ENCODE measurements at regions not wholly inside any gene's neighbourhood (a gene's known extent, or its start where the extent isn't known, plus 50 kb on each side); places are given as distances from the start of the nearest gene placed in this dataset.

DNA sequence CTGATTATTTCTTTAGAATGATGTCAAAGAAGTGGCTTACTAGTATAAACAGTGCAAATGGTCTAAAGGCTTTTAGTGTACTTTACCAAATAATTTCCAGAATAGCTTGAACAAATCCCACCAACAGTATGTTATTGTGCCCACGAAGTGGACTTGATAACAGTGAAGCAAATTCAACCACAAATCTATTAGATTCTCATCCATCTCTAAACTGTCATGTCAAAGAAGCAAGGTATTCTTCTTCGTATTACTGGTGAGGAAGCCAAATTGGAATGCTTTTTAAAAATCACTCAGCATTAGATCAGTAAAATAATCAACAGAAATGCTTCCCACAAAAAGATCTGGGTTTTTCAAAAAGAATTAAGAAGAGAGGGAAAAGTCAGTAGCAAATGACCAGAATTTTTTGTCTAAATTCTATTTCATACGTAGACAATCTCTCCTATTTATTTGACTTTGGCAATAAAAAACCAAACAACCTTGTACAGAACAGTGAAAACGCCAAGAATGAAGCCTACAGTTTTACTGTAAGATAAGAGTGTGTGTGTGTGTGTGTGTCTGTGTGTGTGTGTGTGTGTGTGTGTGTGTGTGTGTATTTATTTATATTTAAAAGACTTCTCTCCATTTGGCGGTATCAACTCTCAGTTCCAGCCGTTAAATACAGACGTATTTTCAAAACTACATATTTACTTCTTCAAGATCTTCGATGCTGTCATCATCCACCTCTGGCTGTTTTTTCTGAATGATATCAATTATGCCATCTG lies 114.6 kb downstream of the CYB561 start:
- TF ChIP-seq HDGF (IDR thresholded peaks at IDR 0.05) (no peak), GTF2E2 (tag; IDR thresholded peaks at IDR 0.05) (no peak), ETV6 (IDR thresholded peaks at IDR 0.05; ENCODE audit: borderline replicate concordance in 1 of 2, low read depth in 2 of 2, low read length in 1 of 2) (no peak), ETV6 (CRISPR knock-in tag; IDR thresholded peaks at IDR 0.05; ENCODE audit: borderline replicate concordance) (no peak), ZFX (CRISPR knock-in tag; IDR thresholded peaks at IDR 0.05) (no peak), ZSCAN29 (IDR thresholded peaks at IDR 0.05) (no peak)
- TF ChIP-seq, protein P1, sequence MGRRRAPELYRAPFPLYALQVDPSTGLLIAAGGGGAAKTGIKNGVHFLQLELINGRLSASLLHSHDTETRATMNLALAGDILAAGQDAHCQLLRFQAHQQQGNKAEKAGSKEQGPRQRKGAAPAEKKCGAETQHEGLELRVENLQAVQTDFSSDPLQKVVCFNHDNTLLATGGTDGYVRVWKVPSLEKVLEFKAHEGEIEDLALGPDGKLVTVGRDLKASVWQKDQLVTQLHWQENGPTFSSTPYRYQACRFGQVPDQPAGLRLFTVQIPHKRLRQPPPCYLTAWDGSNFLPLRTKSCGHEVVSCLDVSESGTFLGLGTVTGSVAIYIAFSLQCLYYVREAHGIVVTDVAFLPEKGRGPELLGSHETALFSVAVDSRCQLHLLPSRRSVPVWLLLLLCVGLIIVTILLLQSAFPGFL (CRISPR knock-in tag; IDR thresholded peaks at IDR 0.05), result no peak
- TF ChIP-seq, protein P2, sequence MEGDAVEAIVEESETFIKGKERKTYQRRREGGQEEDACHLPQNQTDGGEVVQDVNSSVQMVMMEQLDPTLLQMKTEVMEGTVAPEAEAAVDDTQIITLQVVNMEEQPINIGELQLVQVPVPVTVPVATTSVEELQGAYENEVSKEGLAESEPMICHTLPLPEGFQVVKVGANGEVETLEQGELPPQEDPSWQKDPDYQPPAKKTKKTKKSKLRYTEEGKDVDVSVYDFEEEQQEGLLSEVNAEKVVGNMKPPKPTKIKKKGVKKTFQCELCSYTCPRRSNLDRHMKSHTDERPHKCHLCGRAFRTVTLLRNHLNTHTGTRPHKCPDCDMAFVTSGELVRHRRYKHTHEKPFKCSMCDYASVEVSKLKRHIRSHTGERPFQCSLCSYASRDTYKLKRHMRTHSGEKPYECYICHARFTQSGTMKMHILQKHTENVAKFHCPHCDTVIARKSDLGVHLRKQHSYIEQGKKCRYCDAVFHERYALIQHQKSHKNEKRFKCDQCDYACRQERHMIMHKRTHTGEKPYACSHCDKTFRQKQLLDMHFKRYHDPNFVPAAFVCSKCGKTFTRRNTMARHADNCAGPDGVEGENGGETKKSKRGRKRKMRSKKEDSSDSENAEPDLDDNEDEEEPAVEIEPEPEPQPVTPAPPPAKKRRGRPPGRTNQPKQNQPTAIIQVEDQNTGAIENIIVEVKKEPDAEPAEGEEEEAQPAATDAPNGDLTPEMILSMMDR (IDR thresholded peaks at IDR 0.05 in 2 of 3, conservative IDR thresholded peaks at IDR 0.05 in 1 of 3; ENCODE audit: insufficient read depth in 2 of 3, low read depth in 1 of 3, low read length in 3 of 3), result no peak
